H1 (cell line): ENCODE measurements at regions not wholly inside any gene's neighbourhood (a gene's known extent, or its start where the extent isn't known, plus 50 kb on each side); places are given as distances from the start of the nearest gene placed in this dataset.

ENCODE experiments used
- CTCF ChIA-PET: fragments of 300-600 bp; sonication (Branson Sonifier 250); formaldehyde crosslinking; loops from one replicate; lab custom pipeline; 2021; ENCODE audit not compliant: partially characterized antibody; lab: Charles Lee
- POLR2A ChIA-PET: fragments of 300-600 bp; sonication (Branson Sonifier 250); formaldehyde crosslinking; loops from one replicate; lab custom pipeline; 2021; ENCODE audit warnings: inconsistent platforms; ENCODE audit not compliant: partially characterized antibody; lab: Charles Lee
- DNase-seq, 2 experiments: peaks; one replicate each; pipeline versions ENCODE4 v3.0.0 to v3.0.0-alpha.2; 2010 to 2022; ENCODE audit warnings: low spot score in 2 of 2, low read depth in 1 of 2, mixed read lengths in 1 of 2
- FAIRE-seq: peaks from 2 replicates; lab custom pipeline; 2011; peaks lifted over from hg19 to GRCh38; lab: Jason Lieb, UNC
- H2AFZ ChIP-seq: 2 replicates; pipeline ENCODE4 v1.8.1; 2012; ENCODE audit warnings: low read length, inconsistent platforms
- H2AK5ac ChIP-seq: 2 replicates; pipeline ENCODE4 v1.6.1; 2013; ENCODE audit warnings: low read depth, low read length
- H2BK120ac ChIP-seq: replicated peaks from 2 replicates; pipeline ENCODE3; 2013; ENCODE audit warnings: low read depth, low read length, inconsistent platforms
- H2BK12ac ChIP-seq: 2 replicates; pipeline ENCODE4 v1.6.1; 2013; ENCODE audit warnings: low read depth, low read length
- H2BK15ac ChIP-seq: 2 replicates; pipeline ENCODE4 v1.6.1; 2013; ENCODE audit warnings: low read length
- H2BK20ac ChIP-seq: 2 replicates; pipeline ENCODE4 v1.6.1; 2013; ENCODE audit warnings: low read length
- H2BK5ac ChIP-seq: 2 replicates; pipeline ENCODE4 v1.6.1; 2013; ENCODE audit warnings: low read depth, low read length
- H3K14ac ChIP-seq: 2 replicates; pipeline ENCODE4 v1.6.1; 2013; ENCODE audit warnings: inconsistent platforms; ENCODE audit not compliant: insufficient read length
- H3K18ac ChIP-seq: 2 replicates; pipeline ENCODE4 v1.6.1; 2013; ENCODE audit warnings: low read length; ENCODE audit errors: extremely low read depth
- H3K23ac ChIP-seq: 2 replicates; pipeline ENCODE4 v1.6.1; 2013; ENCODE audit warnings: inconsistent platforms; ENCODE audit not compliant: insufficient read length
- H3K23me2 ChIP-seq: 2 replicates; pipeline ENCODE4 v1.6.1; 2013; ENCODE audit warnings: low read depth, low read length
- H3K27ac ChIP-seq: 2 replicates; pipeline ENCODE4 v1.6.1; 2011; ENCODE audit warnings: low read depth, low read length, inconsistent platforms
- H3K27me3 ChIP-seq, 4 experiments: replicated peaks in 1 of 4; 1 replicate in 1 of 4; 2 replicates in 3 of 4; pipeline versions ENCODE4 v1.6.1 to v1.8.1; 2011 to 2013; ENCODE audit warnings: low read length in 3 of 4, mild to moderate bottlenecking in 3 of 4, inconsistent platforms in 2 of 4, mixed read lengths in 2 of 4, moderate library complexity in 1 of 4; ENCODE audit not compliant: control insufficient read depth in 3 of 4, insufficient read depth in 3 of 4; ENCODE audit errors: extremely low read depth in 1 of 4
- H3K36me3 ChIP-seq, 4 experiments: 2 replicates each; pipeline versions ENCODE4 v1.6.1 to v1.8.1; 2011 to 2013; ENCODE audit warnings: mild to moderate bottlenecking in 4 of 4, low read length in 3 of 4, moderate library complexity in 2 of 4, control low read depth in 1 of 4, inconsistent platforms in 1 of 4; ENCODE audit not compliant: insufficient read depth in 4 of 4, control insufficient read depth in 2 of 4
- H3K4ac ChIP-seq: replicated peaks from 2 replicates; pipeline ENCODE3; 2013; ENCODE audit warnings: low read length, low read depth, mixed read lengths, inconsistent platforms; ENCODE audit not compliant: insufficient read length
- H3K4me1 ChIP-seq, 4 experiments: replicated peaks in 1 of 4; 1 replicate in 1 of 4; 2 replicates in 3 of 4; pipeline versions ENCODE4 v1.6.1 to v1.8.1; 2011 to 2013; ENCODE audit warnings: low read length in 3 of 4, inconsistent platforms in 2 of 4, mixed read lengths in 1 of 4; ENCODE audit not compliant: insufficient read depth in 4 of 4, control insufficient read depth in 3 of 4
- H3K4me2 ChIP-seq, 2 experiments: 2 replicates each; pipeline versions ENCODE4 v1.6.1 to v1.8.1; 2011 to 2013; ENCODE audit warnings: low read depth in 2 of 2, low read length in 2 of 2, control low read depth in 1 of 2, inconsistent platforms in 1 of 2, mild to moderate bottlenecking in 1 of 2; ENCODE audit not compliant: insufficient read depth in 1 of 2
- H3K4me3 ChIP-seq, 4 experiments: fragments of 200-600, 300-600 bp in 1 of 4; sonication (generic), shearing (Covaris generic), sonication (Bioruptor Twin) in 1 of 4; 2 replicates each; pipeline versions ENCODE4 v1.5.1 to v1.8.1; 2011 to 2016; ENCODE audit warnings: low read length in 4 of 4, low read depth in 3 of 4, control low read depth in 2 of 4, inconsistent platforms in 2 of 4, mild to moderate bottlenecking in 2 of 4, mixed read lengths in 1 of 4, moderate library complexity in 1 of 4; ENCODE audit not compliant: insufficient read depth in 2 of 4; ENCODE audit errors: extremely low read depth in 1 of 4
- H3K56ac ChIP-seq: replicated peaks from 2 replicates; pipeline ENCODE3; 2013; ENCODE audit warnings: low read depth, mild to moderate bottlenecking, mixed read lengths, low read length, inconsistent platforms; ENCODE audit not compliant: insufficient read length
- H3K79me1 ChIP-seq: 2 replicates; pipeline ENCODE4 v1.6.1; 2013; ENCODE audit warnings: low read depth, low read length, control low read depth
- H3K79me2 ChIP-seq, 2 experiments: 2 replicates each; pipeline versions ENCODE4 v1.6.1 to v1.8.1; 2012 to 2013; ENCODE audit warnings: low read length in 2 of 2, mild to moderate bottlenecking in 2 of 2, inconsistent platforms in 1 of 2; ENCODE audit not compliant: insufficient read depth in 2 of 2, control insufficient read depth in 1 of 2
- H3K9ac ChIP-seq, 4 experiments: replicated peaks in 1 of 4; 1 replicate in 1 of 4; 2 replicates in 3 of 4; pipeline versions ENCODE4 v1.6.1 to v1.8.1; 2011 to 2013; ENCODE audit warnings: low read depth in 3 of 4, low read length in 3 of 4, control low read depth in 2 of 4, mild to moderate bottlenecking in 2 of 4, moderate library complexity in 2 of 4, inconsistent platforms in 1 of 4; ENCODE audit errors: extremely low read depth in 1 of 4
- H3K9me3 ChIP-seq, 2 experiments: 2 replicates each; pipeline versions ENCODE4 v1.6.1 to v1.8.1; 2012 to 2013; ENCODE audit warnings: mild to moderate bottlenecking in 2 of 2, moderate library complexity in 2 of 2, control low read depth in 1 of 2, inconsistent platforms in 1 of 2, low read depth in 1 of 2, low read length in 1 of 2, mixed read lengths in 1 of 2; ENCODE audit not compliant: insufficient read depth in 2 of 2
- H4K20me1 ChIP-seq, 2 experiments: replicated peaks in 1 of 2; 2 replicates each; pipeline versions ENCODE3 to v1.8.1; 2011 to 2013; ENCODE audit warnings: inconsistent platforms in 2 of 2, low read length in 2 of 2, mild to moderate bottlenecking in 1 of 2; ENCODE audit not compliant: insufficient read depth in 2 of 2, control insufficient read depth in 1 of 2
- H4K5ac ChIP-seq: 2 replicates; pipeline ENCODE4 v1.6.1; 2013; ENCODE audit warnings: low read length, low read depth, mixed read lengths, inconsistent platforms; ENCODE audit not compliant: insufficient read length
- H4K8ac ChIP-seq: 2 replicates; pipeline ENCODE4 v1.8.0; 2013; ENCODE audit warnings: mild to moderate bottlenecking, moderate library complexity, low read length, inconsistent platforms; ENCODE audit not compliant: insufficient read depth; ENCODE audit errors: extremely low read depth
- H4K91ac ChIP-seq: replicated peaks from 2 replicates; pipeline ENCODE3; 2013; ENCODE audit warnings: low read length, mixed read lengths, inconsistent platforms; ENCODE audit not compliant: insufficient read length
- CTCF ChIP-seq, 3 experiments: IDR thresholded peaks; 1 replicate in 2 of 3; 2 replicates in 1 of 3; pipeline versions ENCODE4 v1.5.1 to v1.6.1; 2011; ENCODE audit warnings: low read length in 3 of 3, mild to moderate bottlenecking in 3 of 3, inconsistent platforms in 2 of 3, low read depth in 1 of 3, moderate library complexity in 1 of 3; ENCODE audit not compliant: insufficient read depth in 1 of 3; ENCODE audit errors: control extremely low read depth in 1 of 3
- GABPA ChIP-seq: IDR thresholded peaks from 2 replicates; pipeline ENCODE4 v1.6.1; 2011; ENCODE audit warnings: mild to moderate bottlenecking, low read length, moderate library complexity, borderline replicate concordance; ENCODE audit not compliant: insufficient read depth
- HDAC2 ChIP-seq, 2 experiments: fragments of 300-600 bp in 1 of 2; sonication (generic) in 1 of 2; IDR thresholded peaks; 2 replicates each; pipeline ENCODE4 v1.6.1; 2011 to 2012; ENCODE audit warnings: low read depth in 2 of 2, low read length in 2 of 2, mild to moderate bottlenecking in 2 of 2, moderate library complexity in 2 of 2, borderline replicate concordance in 1 of 2, inconsistent platforms in 1 of 2
- HDAC6 ChIP-seq: IDR thresholded peaks from one replicate; pipeline ENCODE4 v1.7.1; 2012; ENCODE audit warnings: low read depth, mild to moderate bottlenecking, inconsistent platforms, low read length, moderate library complexity
- TBP ChIP-seq: IDR thresholded peaks from 2 replicates; pipeline ENCODE4 v1.6.1; 2011; ENCODE audit warnings: low read depth, low read length, improper control_type of control experiment
- WGBS, 2 experiments: shearing (Covaris generic) in 1 of 2; methylation state at CpG; one replicate each; pipeline versions ENCODE4 v1.1.6 to v1.1.7; 2013 to 2015; ENCODE audit warnings: low lambda C conversion rate in 2 of 2, mixed read lengths in 2 of 2, inconsistent platforms in 1 of 2, low coverage in 1 of 2, missing lambda C conversion rate in 1 of 2; ENCODE audit not compliant: insufficient replicate concordance in 2 of 2, insufficient coverage in 1 of 2, insufficient read length in 1 of 2; ENCODE audit errors: extremely low coverage in 1 of 2, missing lambda C conversion rate in 1 of 2; 5-methylcytosine and 5-hydroxymethylcytosine counted together

- Histone ChIP-seq H2AFZ (no peak overlapping the region), H2BK5ac (no peak overlapping the region), H3K9ac (no peak overlapping the region), H3K23ac (no peak overlapping the region), H2BK20ac (no peak overlapping the region), H2AK5ac (no peak overlapping the region), H2BK12ac (no peak overlapping the region), H4K5ac (no peak overlapping the region), H3K4me3 (no peak overlapping the region), H3K4me2 (no peak overlapping the region), H3K27ac (no peak overlapping the region), H3K36me3 (no peaks in the 10 kb centered on the region), H3K27me3 (no peaks in the 10 kb centered on the region), H3K14ac (no peak overlapping the region), H3K9me3 (no peaks in the 10 kb centered on the region), H3K23me2 (no peaks in the 10 kb centered on the region), H4K91ac (no peak overlapping the region), H3K18ac (no peak overlapping the region), H3K4me1 (no peaks in the 10 kb centered on the region), H3K79me1 (no peaks in the 10 kb centered on the region), H3K56ac (no peak overlapping the region), H4K8ac (no peak overlapping the region), H4K20me1 (no peaks in the 10 kb centered on the region), H2BK15ac (no peak overlapping the region), H2BK120ac (no peak overlapping the region), H3K4ac (no peak overlapping the region), H3K79me2 (no peaks in the 10 kb centered on the region)
- WGBS, 2 experiments = 94% methylated on average over 2 of the region's 2 CpGs; no CpG with 5 or more reads in 1 of the 2 experiments
- no peak for FAIRE-seq
- POLR2A ChIA-PET = no interaction called here
- CTCF ChIA-PET = no interaction called here
- DNase-seq = no peak
- TF ChIP-seq GABPA (no peak), HDAC6 (no peak), CTCF (IDR thresholded peaks at IDR 0.05; ENCODE audit: control extremely low read depth in 1 of 3, insufficient read depth in 1 of 3, low read depth in 1 of 3, low read length in 3 of 3) (no peak), HDAC2 (IDR thresholded peaks at IDR 0.05; ENCODE audit: borderline replicate concordance in 1 of 2, low read depth in 2 of 2, low read length in 2 of 2) (no peak), TBP (no peak)
Observed at GRCh38 chr1:188700116-188700515, 1777.5 kb downstream of the BRINP3 start.
